Loucy (cell line): ENCODE measurements at regions not wholly inside any gene's neighbourhood (a gene's known extent, or its start where the extent isn't known, plus 50 kb on each side); places are given as distances from the start of the nearest gene placed in this dataset.

Experiments used
- H2AFZ ChIP-seq: fragments of 200-600 bp; sonication (generic); 2 replicates; pipeline ENCODE4 v1.6.0; 2016; ENCODE audit warnings: antibody characterized with exemption, mild to moderate bottlenecking, low read length, moderate library complexity
- H3F3A ChIP-seq: fragments of 200-600 bp; 2 replicates; pipeline ENCODE4 v1.6.0; 2016; ENCODE audit warnings: antibody characterized with exemption, low read depth, mild to moderate bottlenecking
- H3K27me3 ChIP-seq: fragments of 200-600 bp; sonication (generic); 2 replicates; pipeline ENCODE4 v1.6.1; 2014; ENCODE audit warnings: low read length, mild to moderate bottlenecking; ENCODE audit not compliant: insufficient read depth, poor library complexity, severe bottlenecking
- H3K36me3 ChIP-seq: fragments of 200-600 bp; sonication (generic); 2 replicates; pipeline ENCODE4 v1.6.1; 2016; ENCODE audit warnings: low read length; ENCODE audit not compliant: insufficient read depth
- H3K4me1 ChIP-seq: fragments of 200-600 bp; sonication (generic); 2 replicates; pipeline ENCODE4 v1.5.1; 2014; ENCODE audit warnings: low read length, mild to moderate bottlenecking; ENCODE audit not compliant: insufficient read depth, poor library complexity, severe bottlenecking
- H3K4me2 ChIP-seq: fragments of 200-600 bp; sonication (generic); 2 replicates; pipeline ENCODE4 v1.6.0; 2014; ENCODE audit warnings: antibody characterized with exemption, low read length, low read depth, mild to moderate bottlenecking; ENCODE audit not compliant: poor library complexity, severe bottlenecking
- H3K4me3 ChIP-seq: fragments of 200-600 bp; sonication (generic); 2 replicates; pipeline ENCODE4 v1.5.1; 2014; ENCODE audit warnings: low read length, mild to moderate bottlenecking, mixed read lengths; ENCODE audit not compliant: poor library complexity, severe bottlenecking
- H3K79me2 ChIP-seq: fragments of 200-600 bp; sonication (generic); 2 replicates; pipeline ENCODE4 v1.6.1; 2014; ENCODE audit warnings: low read length; ENCODE audit not compliant: insufficient read depth
- H3K9ac ChIP-seq: fragments of 200-600 bp; sonication (generic); 2 replicates; pipeline ENCODE4 v1.6.0; 2014; ENCODE audit warnings: mild to moderate bottlenecking, low read depth, low read length, moderate library complexity; ENCODE audit not compliant: poor library complexity, severe bottlenecking
- H3K9me2 ChIP-seq: fragments of 200-600 bp; sonication (generic); replicated peaks from 2 replicates; pipeline ENCODE4 v1.6.1; 2016; ENCODE audit warnings: low read depth, low read length, mixed read lengths
- H3K9me3 ChIP-seq: fragments of 200-600 bp; sonication (generic); 2 replicates; pipeline ENCODE4 v1.6.1; 2014; ENCODE audit warnings: mild to moderate bottlenecking, antibody characterized with exemption, low read length, low read depth; ENCODE audit not compliant: insufficient read depth
- H4K20me1 ChIP-seq: fragments of 200-600 bp; sonication (generic); 2 replicates; pipeline ENCODE4 v1.6.0; 2014; ENCODE audit warnings: antibody characterized with exemption, low read length, mild to moderate bottlenecking; ENCODE audit not compliant: insufficient read depth, poor library complexity, severe bottlenecking
- CTCF ChIP-seq: fragments of 200-600 bp; sonication (generic); conservative IDR thresholded peaks from 2 replicates; pipeline ENCODE4 v1.5.1; 2014; ENCODE audit warnings: mild to moderate bottlenecking, antibody characterized with exemption, low read length
- EZH2phosphoT487 ChIP-seq: fragments of 200-600 bp; IDR thresholded peaks from 2 replicates; pipeline ENCODE4 v1.6.1; 2018; ENCODE audit warnings: antibody characterized with exemption, mild to moderate bottlenecking, moderate library complexity, borderline replicate concordance

- Histone ChIP-seq H3F3A (no peaks in the 10 kb centered on the region), H3K4me1 (no peaks in the 10 kb centered on the region), H3K9me2 (no peaks in the 10 kb centered on the region), H3K79me2 (no peaks in the 10 kb centered on the region), H3K36me3 (no peaks in the 10 kb centered on the region), H4K20me1 (no peaks in the 10 kb centered on the region), H3K27me3 (no peaks in the 10 kb centered on the region), H2AFZ (no peak overlapping the region), H3K4me3 (no peak overlapping the region), H3K9me3 (no peaks in the 10 kb centered on the region), H3K9ac (no peak overlapping the region), H3K4me2 (no peak overlapping the region)
- TF ChIP-seq EZH2phosphoT487 (no peak), CTCF (no peak)
These were observed 208.2 kb upstream of the SOX21 start for GRCh38 chr13:94920578-94920977.

GRCh38 chr13:94917824-94918223 is 205.5 kb upstream of the SOX21 start:
- H2AFZ ChIP-seq = no peak overlapping the region
- H4K20me1 ChIP-seq = no peaks in the 10 kb centered on the region
- no peaks in the 10 kb centered on the region for H3K79me2 ChIP-seq
- no peaks in the 10 kb centered on the region for H3K4me1 ChIP-seq
- H3K27me3 ChIP-seq = no peaks in the 10 kb centered on the region
- no peak overlapping the region for H3K4me3 ChIP-seq
- no peaks in the 10 kb centered on the region for H3K9me3 ChIP-seq
- H3K36me3 ChIP-seq = no peaks in the 10 kb centered on the region
- no peak overlapping the region for H3K4me2 ChIP-seq
- H3F3A ChIP-seq = no peaks in the 10 kb centered on the region
- no peak for TF ChIP-seq CTCF
- TF ChIP-seq EZH2phosphoT487 = no peak
- H3K9me2 ChIP-seq = no peaks in the 10 kb centered on the region
- H3K9ac ChIP-seq = no peak overlapping the region

- H3K9me3 ChIP-seq = no peaks in the 10 kb centered on the region
- H3K4me1 ChIP-seq = no peaks in the 10 kb centered on the region
- no peaks in the 10 kb centered on the region for H3K79me2 ChIP-seq
- no peak overlapping the region for H2AFZ ChIP-seq
- H3K9ac ChIP-seq = no peak overlapping the region
- no peaks in the 10 kb centered on the region for H3K27me3 ChIP-seq
- H4K20me1 ChIP-seq = no peaks in the 10 kb centered on the region
- TF ChIP-seq EZH2phosphoT487 (no peak), CTCF (no peak)
- no peaks in the 10 kb centered on the region for H3F3A ChIP-seq
- no peak overlapping the region for H3K4me2 ChIP-seq
- H3K36me3 ChIP-seq = no peaks in the 10 kb centered on the region
- no peak overlapping the region for H3K4me3 ChIP-seq
- no peaks in the 10 kb centered on the region for H3K9me2 ChIP-seq
These were observed 202.6 kb upstream of the SOX21 start for GRCh38 chr13:94914895-94915294.
